ENCODE measurements at regions not wholly inside any gene's neighbourhood (a gene's known extent, or its start where the extent isn't known, plus 50 kb on each side); places are given as distances from the start of the nearest gene placed in this dataset.
"Not testable (repeated sequence)": the region's sequence is repeated elsewhere in the genome, so short reads cannot be mapped to it uniquely, and the experiment has no call there.

- H2AFZ ChIP-seq (ENCODE audit: low read depth): no peak overlapping the region
- H3K9ac ChIP-seq: no peak overlapping the region
- H3K4me1 ChIP-seq (ENCODE audit: low read depth, poor library complexity, severe bottlenecking): no peaks in the 10 kb centered on the region
- no peak for TF ChIP-seq CTCF (conservative IDR thresholded peaks at IDR 0.05; ENCODE audit: low read depth, low read length)
- H3K79me2 ChIP-seq (ENCODE audit: insufficient read depth, low read depth): no peaks in the 10 kb centered on the region
- H3K27ac ChIP-seq: no peak overlapping the region
- H3K36me3 ChIP-seq (ENCODE audit: insufficient read depth): no peaks in the 10 kb centered on the region
- H4K20me1 ChIP-seq (ENCODE audit: insufficient read depth): no peaks in the 10 kb centered on the region
- H3K4me2 ChIP-seq: no peak overlapping the region
- no peak overlapping the region for H3K4me3 ChIP-seq (IDR thresholded peaks at IDR 0.05; ENCODE audit: insufficient read depth, low read depth, low read length)
- no peaks in the 10 kb centered on the region for H3K27me3 ChIP-seq (ENCODE audit: insufficient read depth, low read depth)
These were observed 419.5 kb downstream of the TMEM121 start for GRCh38 chr14:105945896-105946295.

GRCh38 chr14:105947599-105947998, 421.2 kb downstream of the TMEM121 start:
- no peaks in the 10 kb centered on the region for H3K36me3 ChIP-seq (ENCODE audit: insufficient read depth)
- no peaks in the 10 kb centered on the region for H3K4me1 ChIP-seq (ENCODE audit: low read depth, poor library complexity, severe bottlenecking)
- H3K79me2 ChIP-seq (ENCODE audit: insufficient read depth, low read depth): no peaks in the 10 kb centered on the region
- no peak overlapping the region for H3K9ac ChIP-seq
- no peak for TF ChIP-seq CTCF (conservative IDR thresholded peaks at IDR 0.05; ENCODE audit: low read depth, low read length)
- H3K27me3 ChIP-seq (ENCODE audit: insufficient read depth, low read depth): no peaks in the 10 kb centered on the region
- H2AFZ ChIP-seq (ENCODE audit: low read depth): no peak overlapping the region
- no peaks in the 10 kb centered on the region for H4K20me1 ChIP-seq (ENCODE audit: insufficient read depth)
- no peak overlapping the region for H3K4me3 ChIP-seq (IDR thresholded peaks at IDR 0.05; ENCODE audit: insufficient read depth, low read depth, low read length)
- no peak overlapping the region for H3K27ac ChIP-seq
- no peak overlapping the region for H3K4me2 ChIP-seq

- H2AFZ ChIP-seq (ENCODE audit: low read depth); H3K27me3 ChIP-seq (ENCODE audit: insufficient read depth, low read depth); H3K9ac ChIP-seq; H3K36me3 ChIP-seq (ENCODE audit: insufficient read depth); H3K79me2 ChIP-seq (ENCODE audit: insufficient read depth, low read depth); H3K4me3 ChIP-seq (IDR thresholded peaks at IDR 0.05; ENCODE audit: insufficient read depth, low read depth, low read length); H3K27ac ChIP-seq; H3K4me1 ChIP-seq (ENCODE audit: low read depth, poor library complexity, severe bottlenecking); H4K20me1 ChIP-seq (ENCODE audit: insufficient read depth); H3K4me2 ChIP-seq: not testable (repeated sequence)
These were observed 422.6 kb downstream of the TMEM121 start for GRCh38 chr14:105948955-105949354.

GRCh38 chr14:105950364-105950892, 424.0 kb downstream of the TMEM121 start:
- not testable (repeated sequence) for H3K27me3 ChIP-seq (ENCODE audit: insufficient read depth, low read depth); H3K27ac ChIP-seq; H3K79me2 ChIP-seq (ENCODE audit: insufficient read depth, low read depth); H3K36me3 ChIP-seq (ENCODE audit: insufficient read depth); H4K20me1 ChIP-seq (ENCODE audit: insufficient read depth); H3K4me1 ChIP-seq (ENCODE audit: low read depth, poor library complexity, severe bottlenecking); H2AFZ ChIP-seq (ENCODE audit: low read depth); H3K4me3 ChIP-seq (IDR thresholded peaks at IDR 0.05; ENCODE audit: insufficient read depth, low read depth, low read length); H3K4me2 ChIP-seq; H3K9ac ChIP-seq

- no peak for TF ChIP-seq CTCF (conservative IDR thresholded peaks at IDR 0.05; ENCODE audit: low read depth, low read length)
- H3K4me2 ChIP-seq: no peak overlapping the region
- no peaks in the 10 kb centered on the region for H3K4me1 ChIP-seq (ENCODE audit: low read depth, poor library complexity, severe bottlenecking)
- H2AFZ ChIP-seq (ENCODE audit: low read depth): no peak overlapping the region
- H4K20me1 ChIP-seq (ENCODE audit: insufficient read depth): no peaks in the 10 kb centered on the region
- no peak overlapping the region for H3K9ac ChIP-seq
- no peak overlapping the region for H3K27ac ChIP-seq
- no peak overlapping the region for H3K4me3 ChIP-seq (IDR thresholded peaks at IDR 0.05; ENCODE audit: insufficient read depth, low read depth, low read length)
- no peaks in the 10 kb centered on the region for H3K36me3 ChIP-seq (ENCODE audit: insufficient read depth)
- no peaks in the 10 kb centered on the region for H3K79me2 ChIP-seq (ENCODE audit: insufficient read depth, low read depth)
- no peaks in the 10 kb centered on the region for H3K27me3 ChIP-seq (ENCODE audit: insufficient read depth, low read depth)
These were observed 425.0 kb downstream of the TMEM121 start for GRCh38 chr14:105951399-105951798.
